ENCODE measurements at regions not wholly inside any gene's neighbourhood (a gene's known extent, or its start where the extent isn't known, plus 50 kb on each side); places are given as distances from the start of the nearest gene placed in this dataset.

GRCh38 chr11:130608287-130608686 is 159.8 kb downstream of the ADAMTS15 start:
- Histone ChIP-seq H3K4me3 (ENCODE audit: low read length in 3 of 3) (no peak overlapping the region), H3K27ac (ENCODE audit: low read depth, low read length) (no peak overlapping the region), H3K36me3 (ENCODE audit: control insufficient read depth in 3 of 3, insufficient read depth in 3 of 3, low read length in 3 of 3) (no peaks in the 10 kb centered on the region), H3K9ac (ENCODE audit: low read depth in 1 of 3, low read length in 3 of 3) (no peak overlapping the region), H3K27me3 (ENCODE audit: control insufficient read depth in 3 of 3, insufficient read depth in 3 of 3, low read length in 3 of 3) (no peaks in the 10 kb centered on the region), H3K4me1 (ENCODE audit: control insufficient read depth in 3 of 3, insufficient read depth in 3 of 3, low read length in 3 of 3) (peaks cover 24 to 32% (median 29%) of the 10 kb centered on the region in 3 donors), H3K9me3 (ENCODE audit: control insufficient read depth in 3 of 3, low read length in 3 of 3) (no peaks in the 10 kb centered on the region)

GRCh38 chr11:130609121-130610035 is 160.9 kb downstream of the ADAMTS15 start:
- H3K27ac ChIP-seq (ENCODE audit: low read depth, low read length): peak overlapping the region; percentile 71
- peaks cover 24 to 32% (median 29%) of the 10 kb centered on the region in 3 donors for H3K4me1 ChIP-seq (ENCODE audit: control insufficient read depth in 3 of 3, insufficient read depth in 3 of 3, low read length in 3 of 3)

GRCh38 chr11:130611791-130612251 is 163.4 kb downstream of the ADAMTS15 start:
- Histone ChIP-seq H3K27me3 (ENCODE audit: control insufficient read depth in 3 of 3, insufficient read depth in 3 of 3, low read length in 3 of 3) (no peaks in the 10 kb centered on the region), H3K27ac (ENCODE audit: low read depth, low read length) (no peak overlapping the region), H3K4me3 (ENCODE audit: low read length in 3 of 3) (no peak overlapping the region), H3K9ac (ENCODE audit: low read depth in 1 of 3, low read length in 3 of 3) (no peak overlapping the region), H3K36me3 (ENCODE audit: control insufficient read depth in 3 of 3, insufficient read depth in 3 of 3, low read length in 3 of 3) (no peaks in the 10 kb centered on the region), H3K4me1 (ENCODE audit: control insufficient read depth in 3 of 3, insufficient read depth in 3 of 3, low read length in 3 of 3) (peaks cover 20 to 29% (median 24%) of the 10 kb centered on the region in 3 donors), H3K9me3 (ENCODE audit: control insufficient read depth in 3 of 3, low read length in 3 of 3) (no peaks in the 10 kb centered on the region)

More at GRCh38 chr11:130609121-130610035, 160.9 kb downstream of the ADAMTS15 start:
- Histone ChIP-seq H3K4me3 (ENCODE audit: low read length in 3 of 3) (peak overlapping the region in 1 of 3 donors; percentile 50), H3K27me3 (ENCODE audit: control insufficient read depth in 3 of 3, insufficient read depth in 3 of 3, low read length in 3 of 3) (no peaks in the 10 kb centered on the region), H3K9me3 (ENCODE audit: control insufficient read depth in 3 of 3, low read length in 3 of 3) (no peaks in the 10 kb centered on the region), H3K36me3 (ENCODE audit: control insufficient read depth in 3 of 3, insufficient read depth in 3 of 3, low read length in 3 of 3) (no peaks in the 10 kb centered on the region), H3K9ac (ENCODE audit: low read depth in 1 of 3, low read length in 3 of 3) (no peak overlapping the region)

- H3K27me3 ChIP-seq (ENCODE audit: control insufficient read depth in 3 of 3, insufficient read depth in 3 of 3, low read length in 3 of 3): no peaks in the 10 kb centered on the region
- H3K27ac ChIP-seq (ENCODE audit: low read depth, low read length): no peak overlapping the region
- no peak overlapping the region for H3K9ac ChIP-seq (ENCODE audit: low read depth in 1 of 3, low read length in 3 of 3)
- no peaks in the 10 kb centered on the region for H3K36me3 ChIP-seq (ENCODE audit: control insufficient read depth in 3 of 3, insufficient read depth in 3 of 3, low read length in 3 of 3)
- no peaks in the 10 kb centered on the region for H3K9me3 ChIP-seq (ENCODE audit: control insufficient read depth in 3 of 3, low read length in 3 of 3)
- H3K4me1 ChIP-seq (ENCODE audit: control insufficient read depth in 3 of 3, insufficient read depth in 3 of 3, low read length in 3 of 3): peaks cover 17 to 29% (median 20%) of the 10 kb centered on the region in 3 donors
- H3K4me3 ChIP-seq (ENCODE audit: low read length in 3 of 3): no peak overlapping the region
These were observed 163.9 kb downstream of the ADAMTS15 start for GRCh38 chr11:130612291-130612851.

GRCh38 chr11:130613396-130613795 is 165.0 kb downstream of the ADAMTS15 start:
- H3K9me3 ChIP-seq (ENCODE audit: control insufficient read depth in 3 of 3, low read length in 3 of 3): no peaks in the 10 kb centered on the region
- no peak overlapping the region for H3K4me3 ChIP-seq (ENCODE audit: low read length in 3 of 3)
- no peak overlapping the region for H3K27ac ChIP-seq (ENCODE audit: low read depth, low read length)
- H3K27me3 ChIP-seq (ENCODE audit: control insufficient read depth in 3 of 3, insufficient read depth in 3 of 3, low read length in 3 of 3): no peaks in the 10 kb centered on the region
- peaks cover 16 to 29% (median 20%) of the 10 kb centered on the region in 3 donors for H3K4me1 ChIP-seq (ENCODE audit: control insufficient read depth in 3 of 3, insufficient read depth in 3 of 3, low read length in 3 of 3)
- no peaks in the 10 kb centered on the region for H3K36me3 ChIP-seq (ENCODE audit: control insufficient read depth in 3 of 3, insufficient read depth in 3 of 3, low read length in 3 of 3)
- H3K9ac ChIP-seq (ENCODE audit: low read depth in 1 of 3, low read length in 3 of 3): no peak overlapping the region

- H3K4me3 ChIP-seq (ENCODE audit: low read length in 3 of 3): no peak overlapping the region
- no peak overlapping the region for H3K27ac ChIP-seq (ENCODE audit: low read depth, low read length)
- H3K9ac ChIP-seq (ENCODE audit: low read depth in 1 of 3, low read length in 3 of 3): no peak overlapping the region
- peaks cover 10 to 18% (median 17%) of the 10 kb centered on the region in 3 donors for H3K4me1 ChIP-seq (ENCODE audit: control insufficient read depth in 3 of 3, insufficient read depth in 3 of 3, low read length in 3 of 3)
- no peaks in the 10 kb centered on the region for H3K36me3 ChIP-seq (ENCODE audit: control insufficient read depth in 3 of 3, insufficient read depth in 3 of 3, low read length in 3 of 3)
- no peaks in the 10 kb centered on the region for H3K27me3 ChIP-seq (ENCODE audit: control insufficient read depth in 3 of 3, insufficient read depth in 3 of 3, low read length in 3 of 3)
- H3K9me3 ChIP-seq (ENCODE audit: control insufficient read depth in 3 of 3, low read length in 3 of 3): no peaks in the 10 kb centered on the region
These were observed 166.1 kb downstream of the ADAMTS15 start for GRCh38 chr11:130614591-130614990.

GRCh38 chr11:130615561-130615960 is 167.1 kb downstream of the ADAMTS15 start:
- H3K9me3 ChIP-seq (ENCODE audit: control insufficient read depth in 3 of 3, low read length in 3 of 3): no peaks in the 10 kb centered on the region
- H3K4me1 ChIP-seq (ENCODE audit: control insufficient read depth in 3 of 3, insufficient read depth in 3 of 3, low read length in 3 of 3): peaks cover 5 to 10% (median 10%) of the 10 kb centered on the region in 3 donors
- H3K27me3 ChIP-seq (ENCODE audit: control insufficient read depth in 3 of 3, insufficient read depth in 3 of 3, low read length in 3 of 3): no peaks in the 10 kb centered on the region
- no peak overlapping the region for H3K27ac ChIP-seq (ENCODE audit: low read depth, low read length)
- no peaks in the 10 kb centered on the region for H3K36me3 ChIP-seq (ENCODE audit: control insufficient read depth in 3 of 3, insufficient read depth in 3 of 3, low read length in 3 of 3)
- H3K9ac ChIP-seq (ENCODE audit: low read depth in 1 of 3, low read length in 3 of 3): no peak overlapping the region
- H3K4me3 ChIP-seq (ENCODE audit: low read length in 3 of 3): no peak overlapping the region

- Histone ChIP-seq H3K27ac (ENCODE audit: low read depth, low read length) (no peak overlapping the region), H3K36me3 (ENCODE audit: control insufficient read depth in 3 of 3, insufficient read depth in 3 of 3, low read length in 3 of 3) (no peaks in the 10 kb centered on the region), H3K27me3 (ENCODE audit: control insufficient read depth in 3 of 3, insufficient read depth in 3 of 3, low read length in 3 of 3) (no peaks in the 10 kb centered on the region), H3K9ac (ENCODE audit: low read depth in 1 of 3, low read length in 3 of 3) (no peak overlapping the region), H3K9me3 (ENCODE audit: control insufficient read depth in 3 of 3, low read length in 3 of 3) (no peaks in the 10 kb centered on the region), H3K4me3 (ENCODE audit: low read length in 3 of 3) (no peak overlapping the region), H3K4me1 (ENCODE audit: control insufficient read depth in 3 of 3, insufficient read depth in 3 of 3, low read length in 3 of 3) (peaks cover 5 to 8% (median 8%) of the 10 kb centered on the region in 3 donors)
These were observed 168.1 kb downstream of the ADAMTS15 start for GRCh38 chr11:130616573-130616972.

GRCh38 chr11:130617001-130617400 is 168.6 kb downstream of the ADAMTS15 start:
- Histone ChIP-seq H3K4me1 (ENCODE audit: control insufficient read depth in 3 of 3, insufficient read depth in 3 of 3, low read length in 3 of 3) (peaks cover 5 to 7% (median 5%) of the 10 kb centered on the region in 3 donors), H3K27me3 (ENCODE audit: control insufficient read depth in 3 of 3, insufficient read depth in 3 of 3, low read length in 3 of 3) (no peaks in the 10 kb centered on the region), H3K9ac (ENCODE audit: low read depth in 1 of 3, low read length in 3 of 3) (no peak overlapping the region), H3K27ac (ENCODE audit: low read depth, low read length) (no peak overlapping the region), H3K4me3 (ENCODE audit: low read length in 3 of 3) (no peak overlapping the region), H3K9me3 (ENCODE audit: control insufficient read depth in 3 of 3, low read length in 3 of 3) (no peaks in the 10 kb centered on the region), H3K36me3 (ENCODE audit: control insufficient read depth in 3 of 3, insufficient read depth in 3 of 3, low read length in 3 of 3) (no peaks in the 10 kb centered on the region)

GRCh38 chr11:130620548-130620947 is 172.1 kb downstream of the ADAMTS15 start:
- Histone ChIP-seq H3K27ac (ENCODE audit: low read depth, low read length) (no peak overlapping the region), H3K9me3 (ENCODE audit: control insufficient read depth in 3 of 3, low read length in 3 of 3) (no peaks in the 10 kb centered on the region), H3K36me3 (ENCODE audit: control insufficient read depth in 3 of 3, insufficient read depth in 3 of 3, low read length in 3 of 3) (no peaks in the 10 kb centered on the region)

More at GRCh38 chr11:130620548-130620947, 172.1 kb downstream of the ADAMTS15 start:
- Histone ChIP-seq H3K27me3 (ENCODE audit: control insufficient read depth in 3 of 3, insufficient read depth in 3 of 3, low read length in 3 of 3) (no peaks in the 10 kb centered on the region), H3K4me1 (ENCODE audit: control insufficient read depth in 3 of 3, insufficient read depth in 3 of 3, low read length in 3 of 3) (no peaks in the 10 kb centered on the region), H3K9ac (ENCODE audit: low read depth in 1 of 3, low read length in 3 of 3) (no peak overlapping the region), H3K4me3 (ENCODE audit: low read length in 3 of 3) (no peak overlapping the region)

Measured in skeletal muscle tissue (tissue), 3 donors.